Kidney capillary endothelial cell (primary cell): ENCODE measurements at regions not wholly inside any gene's neighbourhood (a gene's known extent, or its start where the extent isn't known, plus 50 kb on each side); places are given as distances from the start of the nearest gene placed in this dataset.

Experiments
- DNase-seq: peaks from one replicate; pipeline ENCODE4 v3.0.0-alpha.2; 2018; ENCODE audit warnings: low spot score

GRCh38 chr1:29438991-29439390 lies 202.7 kb downstream of the PTPRU start:
- no peak for DNase-seq

GRCh38 chr1:29437946-29438345 lies 201.6 kb downstream of the PTPRU start:
- no peak for DNase-seq

- no peak for DNase-seq
These were observed 200.0 kb downstream of the PTPRU start for GRCh38 chr1:29436181-29436785.

GRCh38 chr1:29433830-29434229 lies 197.5 kb downstream of the PTPRU start:
- no peak for DNase-seq

GRCh38 chr1:29431138-29431537 lies 194.8 kb downstream of the PTPRU start:
- DNase-seq: no peak

- no peak for DNase-seq
These were observed 193.3 kb downstream of the PTPRU start for GRCh38 chr1:29429656-29430055.

GRCh38 chr1:29428997-29429396 lies 192.7 kb downstream of the PTPRU start:
- DNase-seq: no peak

GRCh38 chr1:29428280-29428615 lies 191.9 kb downstream of the PTPRU start:
- DNase-seq: no peak

- DNase-seq: no peak
These were observed 191.4 kb downstream of the PTPRU start for GRCh38 chr1:29427614-29428279.

- DNase-seq: no peak
These were observed 190.5 kb downstream of the PTPRU start for GRCh38 chr1:29426701-29427279.

GRCh38 chr1:29425631-29426030 lies 189.3 kb downstream of the PTPRU start:
- no peak for DNase-seq

GRCh38 chr1:29424266-29424665 lies 187.9 kb downstream of the PTPRU start:
- DNase-seq: no peak

GRCh38 chr1:29420202-29420601 lies 183.9 kb downstream of the PTPRU start:
- no peak for DNase-seq

GRCh38 chr1:29417971-29418370 lies 181.6 kb downstream of the PTPRU start:
- DNase-seq: no peak

- no peak for DNase-seq
These were observed 181.0 kb downstream of the PTPRU start for GRCh38 chr1:29417147-29417858.

- no peak for DNase-seq
These were observed 180.2 kb downstream of the PTPRU start for GRCh38 chr1:29416267-29417146.

- no peak for DNase-seq
These were observed 179.5 kb downstream of the PTPRU start for GRCh38 chr1:29415861-29416260.

- no peak for DNase-seq
These were observed 179.0 kb downstream of the PTPRU start for GRCh38 chr1:29415156-29415830.

- DNase-seq: no peak
These were observed 177.8 kb downstream of the PTPRU start for GRCh38 chr1:29414086-29414485.

- no peak for DNase-seq
These were observed 177.3 kb downstream of the PTPRU start for GRCh38 chr1:29413661-29414060.

- DNase-seq: no peak
These were observed 176.3 kb downstream of the PTPRU start for GRCh38 chr1:29412591-29412990.

GRCh38 chr1:29410476-29410875 lies 174.2 kb downstream of the PTPRU start:
- no peak for DNase-seq
